Right cardiac atrium (tissue), 5 donors: ENCODE measurements at regions not wholly inside any gene's neighbourhood (a gene's known extent, or its start where the extent isn't known, plus 50 kb on each side); places are given as distances from the start of the nearest gene placed in this dataset.
"Not testable (repeated sequence)": the region's sequence is repeated elsewhere in the genome, so short reads cannot be mapped to it uniquely, and the experiment has no call there.

Source experiments
- ATAC-seq, 2 donors: fragments of 200-7000 bp; cut with Tn5 transposase; one replicate each; pipeline versions ENCODE4 v1.8.0 to v1.9.1; 2020; ENCODE audit warnings: moderate library complexity in 2 of 2, mild to moderate bottlenecking in 1 of 2
- DNase-seq, 3 donors: peaks; one replicate each; pipeline ENCODE4 v3.0.0-alpha.2; 2020
- H3K27ac ChIP-seq: one replicate; pipeline ENCODE4 v1.5.1; 2013; ENCODE audit warnings: mild to moderate bottlenecking, low read length, control low read depth, moderate library complexity
- H3K27me3 ChIP-seq: one replicate; pipeline ENCODE4 v1.6.1; 2013; ENCODE audit not compliant: control insufficient read depth, insufficient read depth
- H3K4me1 ChIP-seq: one replicate; pipeline ENCODE4 v1.6.1; 2013; ENCODE audit warnings: low read length; ENCODE audit not compliant: control insufficient read depth, insufficient read depth
- H3K4me3 ChIP-seq: one replicate; pipeline ENCODE4 v1.5.1; 2013; ENCODE audit warnings: low read length, control low read depth
- H3K9me3 ChIP-seq: one replicate; pipeline ENCODE4 v1.6.1; 2013; ENCODE audit warnings: low read length; ENCODE audit not compliant: control insufficient read depth
- WGBS: extraction: QIAGEN DNeasy Blood & Tissue Kit; methylation state at CpG from one replicate; pipeline ENCODE4 v1.1.7; 2013; 5-methylcytosine and 5-hydroxymethylcytosine counted together
- intact Hi-C, 4 donors: fragments of 100-400 bp; cut with DNase I; formaldehyde crosslinking; loops; one replicate each; pipeline versions ENCODE4 v1.11.0 to v1.14.0; 2022 to 2023
- donor health status: healthy with polysubstance abuse.
- donor health status: DM: no; HTN: yes; CAD: no.
- donor health status: DM: no; HTN: no; CAD: no.
- donor health status: DM: no; HTN: yes; CAD: no; lungs with severe emphysema.
- donor health status: DM: yes; HTN: yes; CAD: no.

DNA sequence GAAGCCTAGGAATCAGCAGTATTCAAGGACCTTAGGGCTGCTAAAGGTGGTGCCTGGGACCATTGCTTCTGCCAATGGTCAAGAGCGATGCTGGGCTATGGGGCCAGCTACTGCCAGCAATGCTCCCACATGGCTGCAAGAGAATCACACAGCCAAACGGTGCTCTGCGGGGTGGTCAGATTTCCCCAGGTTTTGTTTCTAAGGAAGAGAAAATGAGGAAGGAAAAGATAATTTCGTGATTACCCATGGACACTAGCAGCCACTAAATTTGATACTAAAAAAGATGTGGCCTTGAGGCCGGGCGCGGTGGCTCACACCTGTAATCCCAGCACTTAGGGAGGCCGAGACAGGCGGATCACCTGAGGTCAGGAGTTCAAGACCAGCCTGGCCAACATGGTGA is 83.0 kb downstream of the LYZL2 start:
- intact Hi-C loops = no loop called here
- H3K9me3 ChIP-seq = no peaks in the 10 kb centered on the region
- 79% methylated on average over 9 of the region's 9 CpGs for WGBS
- H3K4me1 ChIP-seq = peaks cover 1% of the 10 kb centered on the region
- DNase-seq = no peak
- no peaks in the 10 kb centered on the region for H3K27me3 ChIP-seq
- no peak overlapping the region for H3K27ac ChIP-seq
- no peak for ATAC-seq
- H3K4me3 ChIP-seq = no peak overlapping the region

DNA sequence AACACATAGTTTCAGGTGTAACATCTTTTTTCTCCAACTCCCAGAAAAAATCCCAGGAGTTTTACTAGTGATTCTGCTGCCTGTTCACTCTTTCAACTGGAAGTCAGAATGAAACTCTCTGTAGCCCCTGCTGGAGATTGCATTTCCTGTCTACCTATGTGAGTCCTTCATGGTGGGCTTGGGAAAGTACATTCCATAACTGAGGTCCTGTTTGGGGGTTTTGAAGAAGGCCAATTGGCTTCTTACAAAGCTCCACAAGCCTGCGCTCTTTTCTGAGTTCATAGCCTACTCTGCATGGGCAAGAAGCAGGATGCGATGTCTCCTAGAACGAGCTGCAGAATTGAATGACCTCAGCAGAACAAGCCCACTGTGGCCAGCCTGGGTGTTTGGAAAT is 86.7 kb downstream of the LYZL2 start:
- no peak overlapping the region for H3K4me3 ChIP-seq
- no peaks in the 10 kb centered on the region for H3K9me3 ChIP-seq
- WGBS = 95% methylated on average over 3 of the region's 3 CpGs
- H3K4me1 ChIP-seq = peaks cover 1% of the 10 kb centered on the region
- no peak for DNase-seq
- no peak overlapping the region for H3K27ac ChIP-seq
- intact Hi-C loops = no loop called here
- H3K27me3 ChIP-seq = no peaks in the 10 kb centered on the region
- no peak for ATAC-seq

DNA sequence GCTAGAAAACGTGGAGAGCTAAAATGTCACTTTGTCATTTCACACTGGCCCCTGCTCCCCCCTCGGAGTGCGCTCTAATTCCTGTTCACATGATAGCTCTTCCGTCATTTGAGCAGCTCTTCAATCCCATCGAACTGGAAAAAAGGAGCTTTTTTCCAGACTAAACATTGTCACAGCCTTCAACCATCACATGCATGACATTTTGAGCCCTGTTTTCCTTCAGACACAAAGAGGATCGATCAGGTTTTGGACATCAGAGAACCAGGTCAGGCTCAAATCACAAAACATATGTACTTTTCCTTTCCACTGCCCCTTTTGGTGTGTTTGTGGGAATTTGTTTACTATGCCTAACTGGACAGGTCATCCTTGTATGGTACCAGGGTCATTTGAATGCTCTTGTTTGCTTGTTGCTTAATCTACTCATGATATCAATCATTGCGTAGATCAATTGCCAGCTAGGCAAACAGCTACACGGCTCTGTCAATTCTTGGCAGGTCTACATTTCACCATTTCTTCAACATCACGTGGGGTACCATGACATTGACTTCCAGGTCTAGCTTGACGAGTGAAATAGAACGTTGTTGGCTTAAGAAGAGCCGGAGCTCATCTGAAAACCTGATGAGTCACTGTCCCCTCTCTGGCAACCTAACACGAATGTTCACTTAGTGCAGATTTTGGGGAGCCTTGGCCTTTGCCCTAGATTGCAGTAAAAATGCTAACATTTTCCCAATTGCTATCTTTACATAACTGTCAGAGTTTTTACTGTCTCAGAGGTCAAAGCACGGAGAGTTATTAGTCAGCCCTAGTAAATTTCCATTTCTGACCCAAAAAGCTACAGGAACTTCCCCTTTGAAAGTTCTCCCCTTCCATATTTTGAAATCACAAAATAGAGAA is 87.3 kb downstream of the LYZL2 start:
- WGBS = 65% methylated on average over 14 of the region's 14 CpGs
- Histone ChIP-seq H3K9me3 (no peaks in the 10 kb centered on the region), H3K4me1 (peaks cover 1% of the 10 kb centered on the region), H3K4me3 (no peak overlapping the region), H3K27me3 (no peaks in the 10 kb centered on the region), H3K27ac (no peak overlapping the region)
- DNase-seq = no peak
- intact Hi-C loops = no loop called here
- ATAC-seq = peak; percentile 31 to 56

DNA sequence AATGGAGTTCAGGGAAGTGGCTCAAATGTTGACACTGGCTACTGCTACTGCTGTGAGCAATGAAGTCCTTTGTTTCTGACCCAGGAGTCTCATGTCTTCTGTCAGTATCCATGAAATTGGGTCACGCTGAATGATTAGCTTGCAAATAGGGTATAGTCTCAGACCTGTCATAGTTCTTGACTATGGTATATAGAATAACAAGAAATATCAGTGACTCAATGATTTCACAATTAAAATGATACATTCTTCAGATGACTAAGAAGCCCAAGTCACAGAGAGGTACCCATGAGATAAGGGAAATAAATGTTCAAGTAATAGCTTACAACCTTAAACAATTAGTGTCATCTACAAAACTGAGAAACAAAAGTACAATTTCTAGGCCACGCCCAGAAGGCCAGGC is 89.3 kb downstream of the LYZL2 start:
- ATAC-seq (no peak), DNase-seq (no peak)
- Histone ChIP-seq H3K9me3 (no peaks in the 10 kb centered on the region), H3K27me3 (no peaks in the 10 kb centered on the region), H3K4me1 (peaks cover 1% of the 10 kb centered on the region), H3K4me3 (no peak overlapping the region), H3K27ac (no peak overlapping the region)
- WGBS = 98% methylated on average over 2 of the region's 2 CpGs
- intact Hi-C loops = no loop called here

DNA sequence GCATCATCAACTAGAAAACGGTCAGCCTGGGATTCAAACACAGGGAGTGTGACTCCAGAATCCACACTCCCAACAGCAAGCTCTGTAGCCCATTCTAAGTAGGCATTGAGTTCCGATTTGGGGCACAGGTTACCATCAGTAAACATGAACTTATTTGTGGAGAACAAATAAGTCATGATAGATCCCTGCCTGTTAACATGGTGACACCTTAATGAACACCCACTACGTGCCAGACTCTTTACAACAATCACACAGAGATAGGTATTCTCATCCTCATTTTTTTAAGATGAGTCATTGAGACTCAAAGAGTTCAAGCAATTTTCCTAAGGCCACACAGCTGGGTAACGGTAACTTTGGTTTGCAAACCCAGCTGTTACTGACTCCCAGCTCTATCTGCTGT is 91.5 kb downstream of the LYZL2 start:
- Histone ChIP-seq H3K27me3 (no peaks in the 10 kb centered on the region), H3K4me3 (no peak overlapping the region), H3K9me3 (no peaks in the 10 kb centered on the region), H3K4me1 (no peaks in the 10 kb centered on the region), H3K27ac (peak overlapping the region; percentile 79)
- DNase-seq (no peak), ATAC-seq (peak in 1 of 2 donors; percentile 30)
- intact Hi-C loops = loop anchor here in 3 of 4 donors (5.0 to 10.0 kb wide), 4 partner anchors 47 to 146 kb away; partner anchors contain the start of gene MAP3K8 (in 1 of the 3)
- 47% methylated on average over 4 of the region's 4 CpGs for WGBS

DNA sequence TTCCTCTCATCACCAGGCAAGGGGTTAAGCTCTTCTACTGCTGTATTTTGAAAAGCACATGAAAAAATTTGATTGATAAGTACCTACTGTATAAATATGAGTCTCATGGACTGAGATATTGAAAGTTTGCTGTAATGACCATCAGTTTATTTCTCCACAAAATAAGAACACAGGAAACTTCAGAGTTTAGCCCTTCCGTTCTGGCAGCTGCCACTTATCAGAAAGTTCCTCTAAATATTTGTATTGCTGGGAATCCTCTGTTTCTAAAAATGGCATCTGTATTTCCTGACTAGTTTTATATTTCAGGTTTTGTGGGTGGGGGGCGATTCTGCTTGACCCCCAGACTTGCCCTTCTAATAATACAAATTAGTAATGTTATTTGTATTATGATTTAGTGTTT is 92.0 kb downstream of the LYZL2 start:
- Histone ChIP-seq H3K4me1 (no peaks in the 10 kb centered on the region), H3K4me3 (no peak overlapping the region), H3K27me3 (no peaks in the 10 kb centered on the region), H3K27ac (no peak overlapping the region), H3K9me3 (no peaks in the 10 kb centered on the region)
- ATAC-seq (peak in 1 of 2 donors; percentile 65), DNase-seq (no peak)
- WGBS = 15% methylated on average over 2 of the region's 2 CpGs
- intact Hi-C loops = loop anchor here in 3 of 4 donors (5.0 to 10.0 kb wide), 4 partner anchors 47 to 145 kb away; partner anchors contain the start of gene MAP3K8 (in 1 of the 3)

DNA sequence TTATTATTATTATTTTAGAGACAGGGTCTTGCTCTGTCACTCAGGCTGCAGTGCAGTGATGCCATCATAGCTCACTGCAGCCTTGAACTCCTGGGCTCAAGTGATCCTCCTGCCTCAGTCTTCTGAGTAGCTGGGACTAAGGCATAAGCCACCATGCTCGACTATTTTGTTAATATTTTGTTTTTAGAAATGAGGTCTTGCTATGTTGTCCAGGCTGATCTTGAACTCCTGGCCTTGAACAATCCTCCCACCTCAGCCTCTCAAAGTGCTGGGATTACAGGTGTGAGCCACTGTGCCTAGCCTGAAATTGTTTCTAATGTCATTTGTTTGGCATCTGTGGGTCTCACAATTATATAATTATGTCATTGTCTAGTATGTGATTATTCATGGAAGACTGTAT is 92.4 kb downstream of the LYZL2 start:
- H3K27me3 ChIP-seq, H3K4me3 ChIP-seq, DNase-seq, H3K9me3 ChIP-seq, H3K4me1 ChIP-seq, ATAC-seq: not testable (repeated sequence)
- WGBS = 53% methylated on average over 1 of the region's 1 CpG
- intact Hi-C loops = loop anchor here in 3 of 4 donors (5.0 to 10.0 kb wide), 4 partner anchors 48 to 145 kb away; partner anchors contain the start of gene MAP3K8 (in 1 of the 3)
- H3K27ac ChIP-seq = peak overlapping the region; percentile 74

DNA sequence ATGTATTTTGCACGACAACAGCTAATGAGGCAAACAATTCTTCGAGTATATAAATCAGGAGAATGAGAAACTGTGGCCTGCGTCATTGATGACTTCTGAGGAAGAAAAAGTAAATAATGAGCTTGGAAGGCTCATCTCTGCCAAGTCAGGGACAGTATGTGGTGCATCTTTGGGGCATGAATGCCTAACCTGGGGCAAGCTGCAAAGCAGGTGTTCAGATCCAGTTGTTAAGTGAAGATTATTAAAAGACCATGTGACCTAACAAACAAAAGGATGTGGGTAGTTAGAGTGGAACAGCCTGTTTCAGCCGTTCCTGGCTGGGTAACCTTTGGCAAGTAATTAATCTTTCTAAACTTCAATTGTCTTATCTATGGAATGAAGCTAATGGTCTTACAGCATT is 93.0 kb downstream of the LYZL2 start:
- DNase-seq = no peak
- Histone ChIP-seq H3K27ac (no peak overlapping the region), H3K4me3 (no peak overlapping the region), H3K9me3 (no peaks in the 10 kb centered on the region), H3K27me3 (no peaks in the 10 kb centered on the region), H3K4me1 (no peaks in the 10 kb centered on the region)
- WGBS = 59% methylated on average over 4 of the region's 4 CpGs
- no peak for ATAC-seq
- intact Hi-C loops = loop anchor here in 3 of 4 donors (5.0 to 10.0 kb wide), 4 partner anchors 48 to 144 kb away; partner anchors contain the start of gene MAP3K8 (in 1 of the 3)

DNA sequence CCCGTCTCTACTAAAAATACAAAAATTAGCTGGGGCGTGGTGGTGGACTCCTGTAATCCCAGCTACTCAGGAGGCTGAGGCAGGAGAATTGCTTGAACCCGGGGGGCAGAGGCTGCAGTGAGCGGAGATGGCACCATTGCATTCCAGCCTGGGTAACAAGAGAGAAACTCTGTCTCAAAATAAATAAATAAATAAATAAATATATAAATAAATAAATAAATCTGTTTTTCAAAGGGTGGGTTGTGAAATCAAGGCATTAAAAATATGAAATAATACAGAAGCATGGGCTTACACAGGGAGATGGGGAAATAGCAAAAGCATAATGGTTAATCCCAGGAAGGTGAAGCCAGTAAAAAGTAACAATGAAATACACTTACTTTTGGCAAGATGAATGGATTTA is 93.9 kb downstream of the LYZL2 start:
- intact Hi-C loops = loop anchor here in 3 of 4 donors (2.0 to 10.0 kb wide), 5 partner anchors 49 to 143 kb away; partner anchors contain the start of gene MAP3K8 (in 1 of the 3)
- Histone ChIP-seq H3K27ac (no peak overlapping the region), H3K9me3 (no peaks in the 10 kb centered on the region), H3K4me3 (no peak overlapping the region), H3K27me3 (no peaks in the 10 kb centered on the region), H3K4me1 (no peaks in the 10 kb centered on the region)
- WGBS = 95% methylated on average over 4 of the region's 4 CpGs
- DNase-seq (no peak), ATAC-seq (no peak)

DNA sequence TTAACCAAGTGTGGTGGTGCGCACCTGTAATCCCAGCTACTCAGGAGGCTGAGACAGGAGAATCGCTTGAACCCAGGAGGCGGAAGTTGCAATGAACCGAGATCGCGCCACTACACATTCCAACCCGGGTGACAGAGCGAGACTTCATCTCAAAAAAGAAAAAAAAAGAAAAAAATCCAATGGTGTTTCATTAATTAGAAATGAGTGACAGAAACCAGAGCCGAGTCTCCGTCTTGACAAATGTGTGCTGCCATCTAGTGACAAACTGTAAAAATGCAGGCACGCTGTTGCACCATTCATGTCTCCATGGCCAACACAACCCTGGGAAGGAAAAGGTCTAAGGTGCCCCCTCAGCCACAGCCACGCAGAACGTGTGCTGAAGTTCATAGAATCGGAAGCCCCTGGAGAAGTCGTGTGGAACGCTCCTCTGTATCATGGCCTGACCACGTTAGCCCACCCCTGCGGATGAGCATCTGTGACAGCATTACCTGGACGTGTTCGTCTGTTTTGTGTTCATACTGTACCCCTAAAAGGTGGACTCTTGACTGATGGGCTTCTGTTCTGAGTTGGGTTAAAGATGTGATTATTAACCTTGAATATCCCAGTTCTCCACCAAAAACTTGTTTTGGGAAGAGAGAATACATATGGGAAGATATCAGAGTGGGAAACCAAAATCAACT is 94.9 kb downstream of the LYZL2 start:
- no peak overlapping the region for H3K4me3 ChIP-seq
- no peaks in the 10 kb centered on the region for H3K4me1 ChIP-seq
- ATAC-seq (peak; percentile 57 to 71), DNase-seq (peak; percentile 49 to 81 (median 63))
- WGBS = 30% methylated on average over 20 of the region's 20 CpGs
- no peaks in the 10 kb centered on the region for H3K27me3 ChIP-seq
- intact Hi-C loops = loop anchor here (2.0 to 10.0 kb wide), 7 partner anchors 50 to 142 kb away; partner anchors contain the start of gene MAP3K8 (in 1 of the 4)
- H3K27ac ChIP-seq = no peak overlapping the region
- no peaks in the 10 kb centered on the region for H3K9me3 ChIP-seq
